Colon (tissue), 2 donors: ENCODE measurements at regions not wholly inside any gene's neighbourhood (a gene's known extent, or its start where the extent isn't known, plus 50 kb on each side); places are given as distances from the start of the nearest gene placed in this dataset.
"Not testable (repeated sequence)": the region's sequence is repeated elsewhere in the genome, so short reads cannot be mapped to it uniquely, and the experiment has no call there.

Experiments
- FAIRE-seq: peaks from 2 replicates; lab custom pipeline; 2012; peaks lifted over from hg19 to GRCh38; lab: Jason Lieb, UNC
- donor health status: control.
- donor health status: control.

GRCh38 chr20:11682285-11682684, 235.4 kb upstream of the BTBD3 start:
- FAIRE-seq, result no peak

- FAIRE-seq, result no peak
Observed at GRCh38 chr20:11686195-11686594, 231.5 kb upstream of the BTBD3 start.

GRCh38 chr20:11686820-11687543, 230.7 kb upstream of the BTBD3 start:
- no peak for FAIRE-seq

GRCh38 chr20:11687546-11688292, 230.0 kb upstream of the BTBD3 start:
- FAIRE-seq, result no peak

GRCh38 chr20:11689262-11689661, 228.4 kb upstream of the BTBD3 start:
- no peak for FAIRE-seq

- FAIRE-seq, result no peak
Observed at GRCh38 chr20:11691766-11692165, 225.9 kb upstream of the BTBD3 start.

- FAIRE-seq, result no peak
Observed at GRCh38 chr20:11692567-11692966, 225.1 kb upstream of the BTBD3 start.

GRCh38 chr20:11694467-11694866, 223.2 kb upstream of the BTBD3 start:
- no peak for FAIRE-seq

GRCh38 chr20:11697055-11697454, 220.6 kb upstream of the BTBD3 start:
- FAIRE-seq, result no peak

- no peak for FAIRE-seq
Observed at GRCh38 chr20:11697646-11698045, 220.0 kb upstream of the BTBD3 start.

GRCh38 chr20:11698124-11698523, 219.6 kb upstream of the BTBD3 start:
- no peak for FAIRE-seq

- no peak for FAIRE-seq
Observed at GRCh38 chr20:11700831-11701230, 216.9 kb upstream of the BTBD3 start.

- FAIRE-seq, result no peak
Observed at GRCh38 chr20:11702721-11703518, 214.8 kb upstream of the BTBD3 start.

- FAIRE-seq, result no peak
Observed at GRCh38 chr20:11705512-11705911, 212.2 kb upstream of the BTBD3 start.

- FAIRE-seq, result not testable (repeated sequence)
Observed at GRCh38 chr20:11708223-11708622, 209.5 kb upstream of the BTBD3 start.

GRCh38 chr20:11711214-11711613, 206.5 kb upstream of the BTBD3 start:
- no peak for FAIRE-seq

GRCh38 chr20:11712639-11713160, 205.0 kb upstream of the BTBD3 start:
- no peak for FAIRE-seq

GRCh38 chr20:11714886-11715285, 202.8 kb upstream of the BTBD3 start:
- no peak for FAIRE-seq

GRCh38 chr20:11716239-11716944, 201.3 kb upstream of the BTBD3 start:
- FAIRE-seq, result no peak

- no peak for FAIRE-seq
Observed at GRCh38 chr20:11716945-11717248, 200.8 kb upstream of the BTBD3 start.

GRCh38 chr20:11717562-11717961, 200.1 kb upstream of the BTBD3 start:
- FAIRE-seq, result no peak

GRCh38 chr20:11718474-11719094, 199.1 kb upstream of the BTBD3 start:
- FAIRE-seq, result no peak
